Transverse colon (tissue), 4 donors: ENCODE measurements at regions not wholly inside any gene's neighbourhood (a gene's known extent, or its start where the extent isn't known, plus 50 kb on each side); places are given as distances from the start of the nearest gene placed in this dataset.

Experiments used
- DNase-seq: peaks from one replicate; pipeline ENCODE4 v3.0.0-alpha.2; 2019
- H3K27ac ChIP-seq, 4 donors: fragments of 200-600 bp; sonication (generic); 2 replicates each; pipeline ENCODE4 v1.5.1; 2016 to 2018; ENCODE audit warnings: inconsistent platforms in 4 of 4
- H3K27me3 ChIP-seq: fragments of 200-600 bp; sonication (generic); 2 replicates; pipeline ENCODE4 v1.5.1; 2017; ENCODE audit warnings: inconsistent platforms
- H3K36me3 ChIP-seq, 4 donors: fragments of 200-600 bp; sonication (generic); 2 replicates each; pipeline ENCODE4 v1.5.1; 2017 to 2019; ENCODE audit warnings: inconsistent platforms in 4 of 4
- H3K4me1 ChIP-seq, 4 donors: fragments of 200-600 bp; sonication (generic); 2 replicates each; pipeline ENCODE4 v1.5.1; 2017 to 2020; ENCODE audit warnings: inconsistent platforms in 4 of 4
- H3K4me3 ChIP-seq, 4 donors: fragments of 200-600 bp; sonication (generic); 1 replicate in 1 of 4; 2 replicates in 3 of 4; pipeline versions ENCODE4 v1.5.1 to v1.6.1; 2017 to 2019; ENCODE audit warnings: inconsistent platforms in 4 of 4
- H3K9me3 ChIP-seq, 2 donors: fragments of 200-600 bp; sonication (generic); 2 replicates each; pipeline ENCODE4 v1.5.1; 2017 to 2019; ENCODE audit warnings: inconsistent platforms in 2 of 2
- CTCF ChIP-seq, 5 experiments: fragments of 200-600 bp in 3 of 5; fragments of 450-650 bp in 2 of 5; sonication (generic) in 3 of 5; IDR thresholded peaks; 1 replicate in 2 of 5; 2 replicates in 3 of 5; pipeline ENCODE4 v1.5.1; 2016 to 2017; ENCODE audit warnings: antibody characterized with exemption in 5 of 5, inconsistent platforms in 3 of 5, mild to moderate bottlenecking in 2 of 5, moderate library complexity in 1 of 5
- EP300 ChIP-seq: sonication (generic); formaldehyde crosslinking; IDR thresholded peaks from one replicate; pipeline ENCODE4 v1.6.1; 2017; ENCODE audit warnings: antibody characterized with exemption, low read depth
- POLR2A ChIP-seq: fragments of 450-650 bp; IDR thresholded peaks from one replicate; pipeline ENCODE4 v1.6.1; 2016; ENCODE audit warnings: antibody characterized with exemption, mild to moderate bottlenecking, moderate library complexity
- POLR2AphosphoS5 ChIP-seq, 3 donors: sonication (generic); formaldehyde crosslinking; IDR thresholded peaks; one replicate each; pipeline ENCODE4 v1.6.1; 2016; ENCODE audit warnings: antibody characterized with exemption in 3 of 3
- WGBS, 2 donors: methylation state at CpG; one replicate each; pipeline ENCODE4 v1.1.5; 2018; ENCODE audit warnings: low coverage in 1 of 2; 5-methylcytosine and 5-hydroxymethylcytosine counted together
- in situ Hi-C, 4 donors: fragments of 200-750 bp; cut with MboI; loops; one replicate each; pipeline versions ENCODE4 v1.15.0 to v1.15.1; 2017; ENCODE audit warnings: low sequenced_read_pairs in 3 of 4, low pct_ligation_motif_present in 1 of 4, low pct_unique_long_range_greater_than_20kb in 1 of 4
- intact Hi-C: fragments of 100-400 bp; cut with DNase I; formaldehyde crosslinking; loops from one replicate; pipeline ENCODE4 v1.15.1; 2023; ENCODE audit warnings: low total_unique reads

DNA sequence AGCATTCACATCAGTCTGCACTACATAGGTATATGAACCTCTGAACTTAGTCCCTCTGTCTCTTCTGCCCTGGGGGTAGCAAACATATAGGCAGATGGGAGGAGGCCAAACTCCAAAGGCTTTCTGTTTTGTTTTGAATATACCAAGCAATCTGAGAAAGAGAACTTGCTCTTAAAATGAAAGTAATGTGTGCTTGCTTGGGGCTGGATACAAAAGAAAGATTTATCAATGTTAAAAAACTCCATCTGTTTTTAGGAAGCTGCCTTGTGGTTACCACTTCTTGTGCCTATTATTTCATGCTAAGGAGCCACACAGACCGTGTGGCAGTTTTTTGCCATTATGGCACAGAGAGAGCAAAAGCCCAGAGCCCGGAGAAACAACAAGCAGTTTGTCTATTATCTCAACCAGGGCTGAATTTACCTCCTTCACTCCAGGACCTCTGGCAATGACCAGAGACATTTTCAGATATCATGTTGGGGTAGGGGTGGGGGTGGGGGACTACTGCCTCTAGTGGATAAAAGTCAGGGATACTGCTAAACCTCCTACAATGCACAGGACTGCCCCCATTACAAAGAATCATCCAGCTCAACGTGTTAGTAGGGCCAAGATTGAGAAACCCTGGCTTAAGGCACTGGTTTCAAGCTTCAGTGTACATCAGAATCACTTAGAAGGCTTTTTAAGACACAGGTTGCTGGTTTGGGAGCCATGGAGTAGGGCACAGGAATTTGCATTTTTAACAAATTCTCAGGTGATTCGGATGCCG lies 124.2 kb downstream of the APIP start:
- in situ Hi-C loops, result no loop called here
- WGBS, 2 donors, result 73 to 84% methylated on average over 3 to 5 of the region's 5 CpGs

DNA sequence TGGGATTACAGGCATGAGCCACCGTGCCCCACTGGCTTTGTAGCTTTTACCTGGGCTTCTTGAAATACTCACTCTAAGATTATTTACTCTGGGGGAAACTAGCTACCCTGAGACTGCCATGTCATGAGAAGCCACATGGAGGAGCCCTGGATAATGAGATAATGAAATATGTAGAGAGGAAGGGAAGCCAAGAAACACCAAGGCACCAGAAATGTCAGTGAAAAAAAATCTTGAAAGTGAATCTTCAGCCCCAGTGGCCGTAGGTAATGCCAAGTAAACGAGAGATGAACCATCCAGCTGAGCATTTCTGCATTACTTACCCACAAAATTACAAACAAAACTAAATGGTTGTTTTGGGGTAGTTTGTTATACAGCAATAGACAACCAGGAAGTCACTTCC lies 125.6 kb downstream of the APIP start:
- Histone ChIP-seq H3K4me1 (peaks cover 0 to 24% (median 8%) of the 10 kb centered on the region in 4 donors), H3K36me3 (no peaks in the 10 kb centered on the region), H3K27me3 (no peaks in the 10 kb centered on the region), H3K9me3 (no peaks in the 10 kb centered on the region), H3K27ac (peak overlapping the region in 2 of 4 donors; percentile 51 to 67), H3K4me3 (no peak overlapping the region)
- in situ Hi-C loops (no loop called here), intact Hi-C loops (no loop called here)
- DNase-seq, result no peak
- WGBS, 2 donors, result 89% methylated on average over 3 of the region's 3 CpGs; no CpG with 5 or more reads in 1 of the 2 donors
- TF ChIP-seq POLR2AphosphoS5 (IDR thresholded peaks at IDR 0.05), result no peak
- no peak for TF ChIP-seq EP300
- TF ChIP-seq POLR2A, result no peak
- peak in 4 of 5 experiments; percentile 3 to 36 (median 20) for TF ChIP-seq CTCF (IDR thresholded peaks at IDR 0.05)

More for the DNA sequence above, 124.2 kb downstream of the APIP start:
- H3K9me3 ChIP-seq, result no peaks in the 10 kb centered on the region
- H3K27ac ChIP-seq, result peak overlapping the region in 2 of 4 donors; percentile 17 to 18
- no peak for TF ChIP-seq CTCF (IDR thresholded peaks at IDR 0.05)
- no peak for TF ChIP-seq POLR2AphosphoS5 (IDR thresholded peaks at IDR 0.05)
- no peak for TF ChIP-seq EP300
- TF ChIP-seq POLR2A, result no peak
- H3K27me3 ChIP-seq, result no peaks in the 10 kb centered on the region
- H3K4me1 ChIP-seq, result peaks cover 0 to 24% (median 8%) of the 10 kb centered on the region in 4 donors
- no peak overlapping the region for H3K4me3 ChIP-seq
- intact Hi-C loops, result no loop called here
- no peak for DNase-seq
- H3K36me3 ChIP-seq, result no peaks in the 10 kb centered on the region

DNA sequence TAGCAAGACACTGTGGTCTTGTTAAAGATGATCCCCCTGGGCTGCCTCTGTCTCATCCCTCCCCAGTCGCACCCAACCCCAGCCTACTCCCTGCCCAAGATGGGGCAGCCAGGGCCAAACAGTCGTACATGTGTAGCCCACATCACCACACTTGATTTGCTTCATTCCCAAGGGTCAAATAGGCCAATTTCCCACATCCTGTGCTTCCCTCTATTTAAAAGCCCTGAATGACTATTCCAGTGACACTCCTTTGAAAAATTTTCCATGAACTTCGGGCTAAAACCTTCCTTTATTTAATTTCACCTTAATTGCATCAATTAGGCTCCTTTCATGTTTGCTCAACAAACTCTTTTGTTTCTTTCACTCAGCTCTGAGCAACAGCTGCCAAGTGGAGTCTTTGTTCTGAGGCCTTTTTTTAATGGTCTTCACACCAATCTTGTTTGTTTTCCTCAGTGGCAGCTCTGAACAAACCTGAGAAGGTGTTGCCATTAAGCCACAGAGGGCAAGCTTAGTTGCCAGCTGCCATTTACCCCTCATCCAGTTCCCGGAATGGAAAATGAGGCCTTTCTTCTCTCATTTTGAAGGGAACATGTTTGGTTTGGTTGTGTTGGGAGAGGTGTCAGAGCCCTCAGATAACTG lies 126.9 kb downstream of the APIP start:
- no peaks in the 10 kb centered on the region for H3K9me3 ChIP-seq
- H3K4me3 ChIP-seq, result no peak overlapping the region
- H3K36me3 ChIP-seq, result no peaks in the 10 kb centered on the region
- intact Hi-C loops, result no loop called here
- H3K27ac ChIP-seq, result peak overlapping the region; percentile 46 to 67 (median 58)
- TF ChIP-seq POLR2A (no peak), CTCF (IDR thresholded peaks at IDR 0.05) (no peak), POLR2AphosphoS5 (IDR thresholded peaks at IDR 0.05) (no peak), EP300 (no peak)
- in situ Hi-C loops, result no loop called here
- H3K4me1 ChIP-seq, result peaks cover 0 to 24% (median 8%) of the 10 kb centered on the region in 4 donors
- no peak for DNase-seq
- WGBS, 2 donors, result 20 to 53% methylated on average over 2 to 4 of the region's 4 CpGs
- no peaks in the 10 kb centered on the region for H3K27me3 ChIP-seq

- TF ChIP-seq POLR2A (no peak), EP300 (no peak), POLR2AphosphoS5 (IDR thresholded peaks at IDR 0.05) (no peak)
- Histone ChIP-seq H3K4me1 (peaks cover 0 to 24% (median 8%) of the 10 kb centered on the region in 4 donors), H3K27me3 (no peaks in the 10 kb centered on the region), H3K9me3 (no peaks in the 10 kb centered on the region), H3K27ac (peak overlapping the region in 2 of 4 donors; percentile 51 to 67), H3K4me3 (no peak overlapping the region), H3K36me3 (no peaks in the 10 kb centered on the region)
- 97% methylated on average over 2 of the region's 2 CpGs; no CpG with 5 or more reads in 1 of the 2 donors for WGBS, 2 donors
- no peak for DNase-seq
- intact Hi-C loops (no loop called here), in situ Hi-C loops (no loop called here)
Measured at GRCh38 chr11:34788642-34789041, 127.5 kb downstream of the APIP start.
